SU-DHL-6 (cell line): ENCODE measurements at regions not wholly inside any gene's neighbourhood (a gene's known extent, or its start where the extent isn't known, plus 50 kb on each side); places are given as distances from the start of the nearest gene placed in this dataset.

Experiments
- EZH2phosphoT487 ChIP-seq: fragments of 200-600 bp; sonication (generic), shearing (Covaris generic); conservative IDR thresholded peaks from 2 replicates; pipeline ENCODE4 v1.6.1; 2018; ENCODE audit warnings: mild to moderate bottlenecking, antibody characterized with exemption, low read length, moderate library complexity, mixed read lengths
- TF ChIP-seq, protein P1 (sequence below): fragments of 200-600 bp; sonication (generic); IDR thresholded peaks from one replicate; pipeline ENCODE4 v1.5.1; 2017; ENCODE audit warnings: antibody characterized with exemption, mild to moderate bottlenecking, low read length, moderate library complexity; ENCODE audit not compliant: insufficient read depth, poor library complexity, severe bottlenecking

DNA sequence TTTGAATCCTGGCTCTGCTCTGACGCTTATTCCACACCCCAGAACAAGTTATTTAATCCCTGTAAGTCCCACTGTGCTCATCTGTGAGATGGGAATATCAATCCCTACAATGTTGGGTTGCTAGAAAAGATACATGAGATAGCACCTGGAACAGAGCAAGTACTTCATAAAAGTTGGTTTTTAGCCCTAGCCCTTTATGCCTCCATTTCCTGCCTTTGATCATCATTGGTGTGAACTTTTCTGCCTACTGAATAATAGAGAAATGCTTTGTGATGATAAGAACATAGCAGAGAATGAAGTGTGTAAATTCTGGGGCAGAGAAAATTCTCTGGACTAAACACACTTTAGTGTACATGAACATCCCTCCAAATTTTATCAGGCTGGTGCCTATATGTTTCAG lies 90.3 kb upstream of the RANBP6 start:
- TF ChIP-seq, protein P1, sequence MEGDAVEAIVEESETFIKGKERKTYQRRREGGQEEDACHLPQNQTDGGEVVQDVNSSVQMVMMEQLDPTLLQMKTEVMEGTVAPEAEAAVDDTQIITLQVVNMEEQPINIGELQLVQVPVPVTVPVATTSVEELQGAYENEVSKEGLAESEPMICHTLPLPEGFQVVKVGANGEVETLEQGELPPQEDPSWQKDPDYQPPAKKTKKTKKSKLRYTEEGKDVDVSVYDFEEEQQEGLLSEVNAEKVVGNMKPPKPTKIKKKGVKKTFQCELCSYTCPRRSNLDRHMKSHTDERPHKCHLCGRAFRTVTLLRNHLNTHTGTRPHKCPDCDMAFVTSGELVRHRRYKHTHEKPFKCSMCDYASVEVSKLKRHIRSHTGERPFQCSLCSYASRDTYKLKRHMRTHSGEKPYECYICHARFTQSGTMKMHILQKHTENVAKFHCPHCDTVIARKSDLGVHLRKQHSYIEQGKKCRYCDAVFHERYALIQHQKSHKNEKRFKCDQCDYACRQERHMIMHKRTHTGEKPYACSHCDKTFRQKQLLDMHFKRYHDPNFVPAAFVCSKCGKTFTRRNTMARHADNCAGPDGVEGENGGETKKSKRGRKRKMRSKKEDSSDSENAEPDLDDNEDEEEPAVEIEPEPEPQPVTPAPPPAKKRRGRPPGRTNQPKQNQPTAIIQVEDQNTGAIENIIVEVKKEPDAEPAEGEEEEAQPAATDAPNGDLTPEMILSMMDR: no peak
- no peak for TF ChIP-seq EZH2phosphoT487
